AG04449 (cell line): ENCODE measurements at regions not wholly inside any gene's neighbourhood (a gene's known extent, or its start where the extent isn't known, plus 50 kb on each side); places are given as distances from the start of the nearest gene placed in this dataset.

Experiments
- CTCF ChIA-PET: fragments of 350-600 bp; formaldehyde crosslinking; extraction: SDS; loops from one replicate; lab custom pipeline; 2021; ENCODE audit warnings: antibody characterized with exemption; lab: Yijun Ruan, JAX
- POLR2A ChIA-PET: fragments of 400-600, 350-600 bp; formaldehyde crosslinking; extraction: SDS; loops from one replicate; lab custom pipeline; 2020; ENCODE audit warnings: antibody characterized with exemption, inconsistent platforms; lab: Yijun Ruan, JAX
- DNase-seq: peaks from one replicate; pipeline ENCODE4 v3.0.0-alpha.2; 2010; ENCODE audit warnings: low read depth, low spot score
- H3K4me3 ChIP-seq: 2 replicates; pipeline ENCODE4 v1.5.1; 2011; ENCODE audit warnings: low read depth, mild to moderate bottlenecking, control low read depth, low read length
- CTCF ChIP-seq: IDR thresholded peaks from one replicate; pipeline ENCODE4 v1.5.1; 2011; ENCODE audit warnings: mild to moderate bottlenecking, moderate library complexity, low read length, control low read depth, inconsistent platforms; ENCODE audit not compliant: insufficient read depth; ENCODE audit errors: missing control alignments

GRCh38 chr9:91029650-91030361 lies 228.2 kb downstream of the SYK start:
- TF ChIP-seq CTCF, result no peak
- H3K4me3 ChIP-seq, result no peak overlapping the region
- DNase-seq, result no peak
- ChIA-PET CTCF (interaction anchor here (1.3 to 5.1 kb wide), 3 partner anchors 115 to 699 kb away, joined by 3 to 28 read pairs (median 3); no protein-coding TSS in a partner anchor), POLR2A (no interaction called here)

- DNase-seq, result no peak
- POLR2A ChIA-PET, result no interaction called here
- CTCF ChIA-PET, result interaction anchor here (0.8 to 5.1 kb wide), 2 partner anchors 117 to 394 kb away, joined by 3 to 28 read pairs; no protein-coding TSS in a partner anchor
- no peak overlapping the region for H3K4me3 ChIP-seq
- no peak for TF ChIP-seq CTCF
Observed at GRCh38 chr9:91032121-91032531, 230.5 kb downstream of the SYK start.

GRCh38 chr9:91033270-91033669 lies 231.7 kb downstream of the SYK start:
- no peak overlapping the region for H3K4me3 ChIP-seq
- TF ChIP-seq CTCF, result no peak
- DNase-seq, result no peak
- ChIA-PET POLR2A (no interaction called here), CTCF (interaction anchor here (0.6 to 5.1 kb wide), 8 partner anchors 16 to 738 kb away, joined by 3 to 39 read pairs (median 3); partner anchors contain the start of gene NFIL3)

- peak; percentile 19 for TF ChIP-seq CTCF
- CTCF ChIA-PET, result interaction anchor here (0.6 to 5.1 kb wide), 7 partner anchors 9 to 737 kb away, joined by 3 to 39 read pairs (median 3); partner anchors contain the start of gene NFIL3
- DNase-seq, result no peak
- no peak overlapping the region for H3K4me3 ChIP-seq
- POLR2A ChIA-PET, result no interaction called here
Observed at GRCh38 chr9:91033797-91034196, 232.2 kb downstream of the SYK start.

- no peak overlapping the region for H3K4me3 ChIP-seq
- CTCF ChIA-PET, result interaction anchor here (0.8 to 5.1 kb wide), 8 partner anchors 9 to 395 kb away, joined by 3 to 39 read pairs (median 3); partner anchors contain the start of gene NFIL3
- no peak for TF ChIP-seq CTCF
- POLR2A ChIA-PET, result no interaction called here
- DNase-seq, result no peak
Observed at GRCh38 chr9:91034521-91034920, 232.9 kb downstream of the SYK start.
